ENCODE measurements at regions not wholly inside any gene's neighbourhood (a gene's known extent, or its start where the extent isn't known, plus 50 kb on each side); places are given as distances from the start of the nearest gene placed in this dataset.

GRCh38 chr4:162586266-162586665 is 422.5 kb upstream of the FSTL5 start:
- TF ChIP-seq, protein P1, sequence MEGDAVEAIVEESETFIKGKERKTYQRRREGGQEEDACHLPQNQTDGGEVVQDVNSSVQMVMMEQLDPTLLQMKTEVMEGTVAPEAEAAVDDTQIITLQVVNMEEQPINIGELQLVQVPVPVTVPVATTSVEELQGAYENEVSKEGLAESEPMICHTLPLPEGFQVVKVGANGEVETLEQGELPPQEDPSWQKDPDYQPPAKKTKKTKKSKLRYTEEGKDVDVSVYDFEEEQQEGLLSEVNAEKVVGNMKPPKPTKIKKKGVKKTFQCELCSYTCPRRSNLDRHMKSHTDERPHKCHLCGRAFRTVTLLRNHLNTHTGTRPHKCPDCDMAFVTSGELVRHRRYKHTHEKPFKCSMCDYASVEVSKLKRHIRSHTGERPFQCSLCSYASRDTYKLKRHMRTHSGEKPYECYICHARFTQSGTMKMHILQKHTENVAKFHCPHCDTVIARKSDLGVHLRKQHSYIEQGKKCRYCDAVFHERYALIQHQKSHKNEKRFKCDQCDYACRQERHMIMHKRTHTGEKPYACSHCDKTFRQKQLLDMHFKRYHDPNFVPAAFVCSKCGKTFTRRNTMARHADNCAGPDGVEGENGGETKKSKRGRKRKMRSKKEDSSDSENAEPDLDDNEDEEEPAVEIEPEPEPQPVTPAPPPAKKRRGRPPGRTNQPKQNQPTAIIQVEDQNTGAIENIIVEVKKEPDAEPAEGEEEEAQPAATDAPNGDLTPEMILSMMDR (IDR thresholded peaks at IDR 0.05; ENCODE audit: low read depth, low read length) = no peak
- no peak for TF ChIP-seq EZH2phosphoT487 (IDR thresholded peaks at IDR 0.05; ENCODE audit: low read depth)
